ENCODE measurements at regions not wholly inside any gene's neighbourhood (a gene's known extent, or its start where the extent isn't known, plus 50 kb on each side); places are given as distances from the start of the nearest gene placed in this dataset.
"Not testable (repeated sequence)": the region's sequence is repeated elsewhere in the genome, so short reads cannot be mapped to it uniquely, and the experiment has no call there.

GRCh38 chr7:56373314-56373713 is 257.1 kb upstream of the NUPR2 start:
- ATAC-seq; H2AFZ ChIP-seq; H3K4me3 Mint-ChIP-seq; H3F3A ChIP-seq (replicated peaks; ENCODE audit: low read depth); H3K36me3 Mint-ChIP-seq (ENCODE audit: low read depth); H4K20me1 ChIP-seq (replicated peaks; ENCODE audit: insufficient read depth); H3K79me2 ChIP-seq (replicated peaks; ENCODE audit: insufficient read depth); H3K4me1 Mint-ChIP-seq; H3K27ac Mint-ChIP-seq; H3K4me2 ChIP-seq; H3K27me3 ChIP-seq (ENCODE audit: insufficient read depth); H3K4me1 ChIP-seq (ENCODE audit: insufficient read depth); H3K27me3 Mint-ChIP-seq (ENCODE audit: insufficient read depth, low read depth, poor library complexity); H3K27ac ChIP-seq (ENCODE audit: low read depth); H3K9me2 ChIP-seq (ENCODE audit: insufficient read depth); H3K36me3 ChIP-seq (ENCODE audit: insufficient read depth): not testable (repeated sequence)
- H3K4me3 ChIP-seq = peak overlapping the region; percentile 50
- peaks cover 42% of the 10 kb centered on the region for H3K9me3 Mint-ChIP-seq
- peak; percentile 44 for DNase-seq (ENCODE audit: low spot score)

- DNase-seq (ENCODE audit: low spot score); H3K27ac Mint-ChIP-seq; H3K9me2 ChIP-seq (ENCODE audit: insufficient read depth); H3K27me3 Mint-ChIP-seq (ENCODE audit: insufficient read depth, low read depth, poor library complexity); H3K27me3 ChIP-seq (ENCODE audit: insufficient read depth); H3K4me3 ChIP-seq; H3K36me3 Mint-ChIP-seq (ENCODE audit: low read depth); H3K27ac ChIP-seq (ENCODE audit: low read depth); H3K4me2 ChIP-seq; H2AFZ ChIP-seq; H3K4me1 Mint-ChIP-seq; H4K20me1 ChIP-seq (replicated peaks; ENCODE audit: insufficient read depth); H3K79me2 ChIP-seq (replicated peaks; ENCODE audit: insufficient read depth); H3K36me3 ChIP-seq (ENCODE audit: insufficient read depth); H3K4me1 ChIP-seq (ENCODE audit: insufficient read depth); H3F3A ChIP-seq (replicated peaks; ENCODE audit: low read depth); ATAC-seq; H3K4me3 Mint-ChIP-seq: not testable (repeated sequence)
- peaks cover 41% of the 10 kb centered on the region for H3K9me3 Mint-ChIP-seq
These were observed 255.6 kb upstream of the NUPR2 start for GRCh38 chr7:56371792-56372191.

DNA sequence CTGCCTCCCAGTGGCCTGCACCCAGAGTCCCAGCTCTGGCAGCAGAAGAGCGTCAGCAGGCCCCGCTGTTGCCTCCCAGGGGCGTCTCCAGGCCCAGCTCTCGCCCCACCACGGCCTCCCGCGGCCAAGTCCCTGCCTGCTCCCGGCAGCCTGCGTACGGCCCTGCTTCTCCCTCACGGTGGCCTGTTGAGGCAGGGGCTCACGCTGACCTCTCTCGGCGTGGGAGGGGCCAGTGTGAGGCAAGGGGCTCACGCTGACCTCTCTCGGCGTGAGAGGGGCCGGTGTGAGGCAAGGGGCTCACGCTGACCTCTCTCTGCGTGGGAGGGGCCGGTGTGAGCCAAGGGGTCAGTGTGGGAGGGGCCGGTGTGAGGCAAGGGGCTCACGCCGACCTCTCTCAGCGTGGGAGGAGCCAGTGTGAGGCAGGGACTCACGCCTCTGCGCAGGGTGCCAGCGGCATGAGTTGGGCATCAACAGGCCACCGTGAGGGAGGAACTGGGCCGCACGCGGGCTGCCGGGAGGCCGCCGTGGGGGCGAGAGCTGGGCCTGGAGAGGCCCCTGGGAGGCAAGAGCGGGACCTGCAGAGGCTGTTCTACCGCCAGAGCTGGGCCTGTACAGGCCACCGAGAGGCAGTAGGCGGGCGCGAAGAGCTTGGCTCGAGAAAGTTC is 254.1 kb upstream of the NUPR2 start:
- H3K4me2 ChIP-seq; H3K27ac Mint-ChIP-seq; H3K4me3 Mint-ChIP-seq; H3K4me1 Mint-ChIP-seq; H3K27me3 ChIP-seq (ENCODE audit: insufficient read depth); H3K4me3 ChIP-seq; H3K36me3 ChIP-seq (ENCODE audit: insufficient read depth); DNase-seq (ENCODE audit: low spot score); H3K27ac ChIP-seq (ENCODE audit: low read depth); ATAC-seq; H3K36me3 Mint-ChIP-seq (ENCODE audit: low read depth); H3K4me1 ChIP-seq (ENCODE audit: insufficient read depth); H2AFZ ChIP-seq; H4K20me1 ChIP-seq (replicated peaks; ENCODE audit: insufficient read depth); H3K27me3 Mint-ChIP-seq (ENCODE audit: insufficient read depth, low read depth, poor library complexity); H3K79me2 ChIP-seq (replicated peaks; ENCODE audit: insufficient read depth); H3K9me2 ChIP-seq (ENCODE audit: insufficient read depth); H3F3A ChIP-seq (replicated peaks; ENCODE audit: low read depth): not testable (repeated sequence)
- H3K9me3 Mint-ChIP-seq = peaks cover 40% of the 10 kb centered on the region

- not testable (repeated sequence) for H3K4me1 Mint-ChIP-seq; H3K27me3 Mint-ChIP-seq (ENCODE audit: insufficient read depth, low read depth, poor library complexity); H2AFZ ChIP-seq; H3K36me3 ChIP-seq (ENCODE audit: insufficient read depth); H3F3A ChIP-seq (replicated peaks; ENCODE audit: low read depth); H3K4me2 ChIP-seq; H3K4me3 Mint-ChIP-seq; H3K79me2 ChIP-seq (replicated peaks; ENCODE audit: insufficient read depth); H3K4me1 ChIP-seq (ENCODE audit: insufficient read depth); H3K27ac Mint-ChIP-seq; H3K27ac ChIP-seq (ENCODE audit: low read depth); ATAC-seq; H4K20me1 ChIP-seq (replicated peaks; ENCODE audit: insufficient read depth); H3K4me3 ChIP-seq; H3K27me3 ChIP-seq (ENCODE audit: insufficient read depth); H3K36me3 Mint-ChIP-seq (ENCODE audit: low read depth); H3K9me2 ChIP-seq (ENCODE audit: insufficient read depth); DNase-seq (ENCODE audit: low spot score)
- H3K9me3 Mint-ChIP-seq = peaks cover 44% of the 10 kb centered on the region
These were observed 251.7 kb upstream of the NUPR2 start for GRCh38 chr7:56367914-56368313.

DNA sequence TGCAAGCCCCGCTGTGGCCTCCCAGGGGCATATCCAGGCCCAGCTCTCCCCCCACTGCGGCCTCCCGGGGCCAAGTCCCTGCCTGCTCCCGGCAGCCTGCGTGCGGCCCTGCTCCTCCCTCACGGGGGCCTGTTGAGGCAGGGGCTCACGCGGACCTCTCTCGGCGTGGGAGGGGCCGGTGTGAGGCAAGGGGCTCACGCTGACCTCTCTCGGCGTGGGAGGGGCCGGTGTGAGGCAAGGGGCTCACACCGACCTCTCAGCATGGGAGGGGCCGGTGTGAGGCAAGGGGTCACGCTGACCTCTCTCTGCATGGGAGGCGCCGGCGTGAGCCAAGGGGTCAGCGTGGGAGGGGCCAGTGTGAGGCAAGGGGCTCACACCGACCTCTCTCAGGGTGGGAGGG is 251.2 kb upstream of the NUPR2 start:
- H3K9me3 Mint-ChIP-seq = peaks cover 48% of the 10 kb centered on the region
- H3K4me1 ChIP-seq (ENCODE audit: insufficient read depth); H3F3A ChIP-seq (replicated peaks; ENCODE audit: low read depth); H4K20me1 ChIP-seq (replicated peaks; ENCODE audit: insufficient read depth); H3K4me2 ChIP-seq; H3K27me3 ChIP-seq (ENCODE audit: insufficient read depth); H3K9me2 ChIP-seq (ENCODE audit: insufficient read depth); H3K27me3 Mint-ChIP-seq (ENCODE audit: insufficient read depth, low read depth, poor library complexity); H3K36me3 Mint-ChIP-seq (ENCODE audit: low read depth); H3K36me3 ChIP-seq (ENCODE audit: insufficient read depth); H3K27ac ChIP-seq (ENCODE audit: low read depth); H3K27ac Mint-ChIP-seq; H3K79me2 ChIP-seq (replicated peaks; ENCODE audit: insufficient read depth); ATAC-seq; H3K4me1 Mint-ChIP-seq; H3K4me3 ChIP-seq; DNase-seq (ENCODE audit: low spot score); H2AFZ ChIP-seq; H3K4me3 Mint-ChIP-seq: not testable (repeated sequence)

DNA sequence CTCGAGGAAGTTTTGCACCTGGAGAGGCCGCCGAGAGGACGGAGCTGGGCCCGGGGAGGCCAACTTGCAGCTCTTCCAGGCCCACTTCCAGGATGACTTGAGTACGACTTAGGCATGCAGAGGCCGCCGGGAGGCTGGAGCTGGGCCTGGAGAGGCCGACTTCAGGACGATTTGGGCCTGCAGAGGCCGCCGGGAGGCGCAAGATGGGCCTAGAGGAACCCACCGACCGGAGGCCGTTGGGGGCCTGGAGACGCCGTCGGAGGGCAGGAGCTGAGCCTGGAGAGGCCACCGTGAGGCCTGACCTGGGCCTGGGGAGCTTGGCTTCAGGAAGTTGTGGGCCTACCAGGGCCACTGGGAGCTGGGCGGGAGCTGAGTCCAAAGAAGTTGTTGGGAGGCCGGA is 250.5 kb upstream of the NUPR2 start:
- not testable (repeated sequence) for DNase-seq (ENCODE audit: low spot score); H3K36me3 Mint-ChIP-seq (ENCODE audit: low read depth); H3K4me3 Mint-ChIP-seq; H3K36me3 ChIP-seq (ENCODE audit: insufficient read depth); H3F3A ChIP-seq (replicated peaks; ENCODE audit: low read depth); H3K4me2 ChIP-seq; ATAC-seq; H4K20me1 ChIP-seq (replicated peaks; ENCODE audit: insufficient read depth); H3K4me3 ChIP-seq; H3K9me2 ChIP-seq (ENCODE audit: insufficient read depth); H3K27me3 ChIP-seq (ENCODE audit: insufficient read depth); H3K4me1 ChIP-seq (ENCODE audit: insufficient read depth); H3K27me3 Mint-ChIP-seq (ENCODE audit: insufficient read depth, low read depth, poor library complexity); H3K79me2 ChIP-seq (replicated peaks; ENCODE audit: insufficient read depth); H3K27ac Mint-ChIP-seq; H2AFZ ChIP-seq; H3K27ac ChIP-seq (ENCODE audit: low read depth); H3K4me1 Mint-ChIP-seq
- peaks cover 55% of the 10 kb centered on the region for H3K9me3 Mint-ChIP-seq

- ATAC-seq = not testable (repeated sequence)
These were observed 236.4 kb upstream of the NUPR2 start for GRCh38 chr7:56352576-56352975.

More at GRCh38 chr7:56352576-56352975, 236.4 kb upstream of the NUPR2 start:
- H3K4me3 ChIP-seq; H4K20me1 ChIP-seq (replicated peaks; ENCODE audit: insufficient read depth); H3F3A ChIP-seq (replicated peaks; ENCODE audit: low read depth); H3K9me2 ChIP-seq (ENCODE audit: insufficient read depth); H3K27ac Mint-ChIP-seq; H3K4me1 ChIP-seq (ENCODE audit: insufficient read depth); H3K79me2 ChIP-seq (replicated peaks; ENCODE audit: insufficient read depth); H3K4me2 ChIP-seq; H2AFZ ChIP-seq; H3K27me3 ChIP-seq (ENCODE audit: insufficient read depth); DNase-seq (ENCODE audit: low spot score); H3K27ac ChIP-seq (ENCODE audit: low read depth); H3K36me3 ChIP-seq (ENCODE audit: insufficient read depth); H3K4me3 Mint-ChIP-seq; H3K4me1 Mint-ChIP-seq; H3K27me3 Mint-ChIP-seq (ENCODE audit: insufficient read depth, low read depth, poor library complexity): not testable (repeated sequence)
- Mint-ChIP-seq H3K36me3 (ENCODE audit: low read depth) (peaks cover 25% of the 10 kb centered on the region), H3K9me3 (peaks cover 88% of the 10 kb centered on the region)
